ENCODE measurements at regions not wholly inside any gene's neighbourhood (a gene's known extent, or its start where the extent isn't known, plus 50 kb on each side); places are given as distances from the start of the nearest gene placed in this dataset.

GRCh38 chr3:43863966-43864933, 173.5 kb downstream of the ABHD5 start:
- DNase-seq (ENCODE audit: low read depth in 1 of 2, low spot score in 1 of 2): no peak
- Histone ChIP-seq H3K27ac (replicated peaks) (no peak overlapping the region), H3K4me3 (replicated peaks; ENCODE audit: insufficient read depth, low read length) (no peak overlapping the region), H3K27me3 (ENCODE audit: insufficient read depth, poor library complexity, severe bottlenecking) (peaks cover 2% of the 10 kb centered on the region)
- TF ChIP-seq POLR2AphosphoS5 (IDR thresholded peaks at IDR 0.05; ENCODE audit: low read depth): no peak
- no peak for TF ChIP-seq REST (IDR thresholded peaks at IDR 0.05; ENCODE audit: insufficient replicate concordance, low read depth)
- TF ChIP-seq GABPA (IDR thresholded peaks at IDR 0.05; ENCODE audit: low read depth): no peak
- no peak for TF ChIP-seq SPI1 (IDR thresholded peaks at IDR 0.05; ENCODE audit: borderline replicate concordance, low read depth)
- TF ChIP-seq CTCF (IDR thresholded peaks at IDR 0.05; ENCODE audit: insufficient read depth, low read length): no peak

- H3K27me3 ChIP-seq (ENCODE audit: insufficient read depth, poor library complexity, severe bottlenecking): peaks cover 2% of the 10 kb centered on the region
- no peak for TF ChIP-seq REST (IDR thresholded peaks at IDR 0.05; ENCODE audit: insufficient replicate concordance, low read depth)
- no peak for TF ChIP-seq CTCF (IDR thresholded peaks at IDR 0.05; ENCODE audit: insufficient read depth, low read length)
- no peak for TF ChIP-seq POLR2AphosphoS5 (IDR thresholded peaks at IDR 0.05; ENCODE audit: low read depth)
- no peak for TF ChIP-seq GABPA (IDR thresholded peaks at IDR 0.05; ENCODE audit: low read depth)
- no peak for TF ChIP-seq SPI1 (IDR thresholded peaks at IDR 0.05; ENCODE audit: borderline replicate concordance, low read depth)
- no peak overlapping the region for H3K27ac ChIP-seq (replicated peaks)
- DNase-seq (ENCODE audit: low read depth in 1 of 2, low spot score in 1 of 2): no peak
- no peak overlapping the region for H3K4me3 ChIP-seq (replicated peaks; ENCODE audit: insufficient read depth, low read length)
These were observed 174.6 kb downstream of the ABHD5 start for GRCh38 chr3:43865351-43865750.

- H3K27ac ChIP-seq (replicated peaks): no peak overlapping the region
These were observed 175.3 kb downstream of the ABHD5 start for GRCh38 chr3:43865887-43866528.

More at GRCh38 chr3:43865887-43866528, 175.3 kb downstream of the ABHD5 start:
- Histone ChIP-seq H3K4me3 (replicated peaks; ENCODE audit: insufficient read depth, low read length) (no peak overlapping the region), H3K27me3 (ENCODE audit: insufficient read depth, poor library complexity, severe bottlenecking) (peaks cover 7% of the 10 kb centered on the region)
- TF ChIP-seq CTCF (IDR thresholded peaks at IDR 0.05; ENCODE audit: insufficient read depth, low read length) (no peak), REST (IDR thresholded peaks at IDR 0.05; ENCODE audit: insufficient replicate concordance, low read depth) (no peak), POLR2AphosphoS5 (IDR thresholded peaks at IDR 0.05; ENCODE audit: low read depth) (no peak), GABPA (IDR thresholded peaks at IDR 0.05; ENCODE audit: low read depth) (no peak), SPI1 (IDR thresholded peaks at IDR 0.05; ENCODE audit: borderline replicate concordance, low read depth) (no peak)
- no peak for DNase-seq (ENCODE audit: low read depth in 1 of 2, low spot score in 1 of 2)

All from HL-60 (cell line).